Upper lobe of left lung (tissue), 4 donors: ENCODE measurements at regions not wholly inside any gene's neighbourhood (a gene's known extent, or its start where the extent isn't known, plus 50 kb on each side); places are given as distances from the start of the nearest gene placed in this dataset.

ENCODE experiments used
- EP300 ChIP-seq, 4 donors: sonication (generic); formaldehyde crosslinking; IDR thresholded peaks; one replicate each; pipeline ENCODE4 v1.5.1; 2017; ENCODE audit warnings: antibody characterized with exemption in 4 of 4, control low read depth in 2 of 4
- POLR2A ChIP-seq, 4 donors: fragments of 450-650 bp; IDR thresholded peaks; one replicate each; pipeline ENCODE4 v1.5.1; 2016 to 2017; ENCODE audit warnings: antibody characterized with exemption in 4 of 4, mild to moderate bottlenecking in 2 of 4
- POLR2AphosphoS5 ChIP-seq, 2 donors: sonication (generic); formaldehyde crosslinking; IDR thresholded peaks; one replicate each; pipeline ENCODE4 v1.5.1; 2017; ENCODE audit warnings: antibody characterized with exemption in 2 of 2
- TF ChIP-seq, protein P1 (sequence below), 6 experiments: fragments of 450-650 bp in 4 of 6; fragments of 200-600 bp in 2 of 6; sonication (generic) in 2 of 6; IDR thresholded peaks; one replicate each; pipeline ENCODE4 v1.5.1; 2016 to 2019; ENCODE audit warnings: antibody characterized with exemption in 6 of 6

- TF ChIP-seq POLR2A (IDR thresholded peaks at IDR 0.05) (no peak), POLR2AphosphoS5 (IDR thresholded peaks at IDR 0.05) (no peak), EP300 (IDR thresholded peaks at IDR 0.05) (no peak)
- TF ChIP-seq, protein P1, sequence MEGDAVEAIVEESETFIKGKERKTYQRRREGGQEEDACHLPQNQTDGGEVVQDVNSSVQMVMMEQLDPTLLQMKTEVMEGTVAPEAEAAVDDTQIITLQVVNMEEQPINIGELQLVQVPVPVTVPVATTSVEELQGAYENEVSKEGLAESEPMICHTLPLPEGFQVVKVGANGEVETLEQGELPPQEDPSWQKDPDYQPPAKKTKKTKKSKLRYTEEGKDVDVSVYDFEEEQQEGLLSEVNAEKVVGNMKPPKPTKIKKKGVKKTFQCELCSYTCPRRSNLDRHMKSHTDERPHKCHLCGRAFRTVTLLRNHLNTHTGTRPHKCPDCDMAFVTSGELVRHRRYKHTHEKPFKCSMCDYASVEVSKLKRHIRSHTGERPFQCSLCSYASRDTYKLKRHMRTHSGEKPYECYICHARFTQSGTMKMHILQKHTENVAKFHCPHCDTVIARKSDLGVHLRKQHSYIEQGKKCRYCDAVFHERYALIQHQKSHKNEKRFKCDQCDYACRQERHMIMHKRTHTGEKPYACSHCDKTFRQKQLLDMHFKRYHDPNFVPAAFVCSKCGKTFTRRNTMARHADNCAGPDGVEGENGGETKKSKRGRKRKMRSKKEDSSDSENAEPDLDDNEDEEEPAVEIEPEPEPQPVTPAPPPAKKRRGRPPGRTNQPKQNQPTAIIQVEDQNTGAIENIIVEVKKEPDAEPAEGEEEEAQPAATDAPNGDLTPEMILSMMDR (IDR thresholded peaks at IDR 0.05) = no peak
These were observed 52.6 kb upstream of the CPO start for GRCh38 chr2:206886696-206887095.
